Stomach smooth muscle (tissue), 2 donors: ENCODE measurements at regions not wholly inside any gene's neighbourhood (a gene's known extent, or its start where the extent isn't known, plus 50 kb on each side); places are given as distances from the start of the nearest gene placed in this dataset.
"Not testable (repeated sequence)": the region's sequence is repeated elsewhere in the genome, so short reads cannot be mapped to it uniquely, and the experiment has no call there.

Experiments
- H3K27ac ChIP-seq: one replicate; pipeline ENCODE4 v1.7.0; 2013; ENCODE audit warnings: mild to moderate bottlenecking, low read length, inconsistent platforms
- H3K27me3 ChIP-seq, 2 donors: one replicate each; pipeline ENCODE4 v1.7.0; 2013; ENCODE audit warnings: low read length in 2 of 2; ENCODE audit not compliant: insufficient read depth in 2 of 2, control insufficient read depth in 1 of 2
- H3K36me3 ChIP-seq, 2 donors: one replicate each; pipeline ENCODE4 v1.7.0; 2013; ENCODE audit warnings: low read length in 2 of 2; ENCODE audit not compliant: control insufficient read depth in 2 of 2, insufficient read depth in 2 of 2
- H3K4me1 ChIP-seq: one replicate; pipeline ENCODE4 v1.7.0; 2013; ENCODE audit warnings: low read length; ENCODE audit not compliant: control insufficient read depth, insufficient read depth
- H3K4me3 ChIP-seq, 2 donors: one replicate each; pipeline ENCODE4 v1.7.0; 2013; ENCODE audit warnings: low read length in 2 of 2
- H3K9ac ChIP-seq, 2 donors: one replicate each; pipeline ENCODE4 v1.7.0; 2013; ENCODE audit warnings: low read length in 2 of 2, mild to moderate bottlenecking in 1 of 2
- H3K9me3 ChIP-seq, 2 donors: one replicate each; pipeline ENCODE4 v1.7.0; 2013; ENCODE audit warnings: low read length in 2 of 2; ENCODE audit not compliant: control insufficient read depth in 2 of 2
- donor health status: healthy.
- donor health status: Pancreatic carcinoma.

DNA sequence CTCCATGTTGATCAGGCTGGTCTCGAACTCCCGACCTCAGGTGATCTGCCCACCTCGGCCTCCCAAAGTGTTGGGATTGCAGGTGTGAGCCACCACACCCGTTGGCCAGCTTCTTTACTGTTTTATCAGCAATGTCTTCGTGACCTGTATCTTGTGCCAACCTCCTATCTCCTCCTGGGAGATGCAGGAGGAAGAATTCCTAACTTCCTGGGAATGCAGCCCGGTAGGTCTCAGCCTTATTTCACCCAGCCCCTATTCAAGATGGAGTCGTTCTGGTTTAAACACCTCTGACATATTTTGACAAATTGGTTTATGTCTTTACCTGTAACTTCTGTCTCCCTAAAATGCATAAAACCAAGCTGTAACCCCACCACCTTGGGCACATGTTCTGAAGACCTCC is 491.3 kb upstream of the AUTS2 start:
- not testable (repeated sequence) for H3K9ac ChIP-seq, H3K27ac ChIP-seq, H3K9me3 ChIP-seq

DNA sequence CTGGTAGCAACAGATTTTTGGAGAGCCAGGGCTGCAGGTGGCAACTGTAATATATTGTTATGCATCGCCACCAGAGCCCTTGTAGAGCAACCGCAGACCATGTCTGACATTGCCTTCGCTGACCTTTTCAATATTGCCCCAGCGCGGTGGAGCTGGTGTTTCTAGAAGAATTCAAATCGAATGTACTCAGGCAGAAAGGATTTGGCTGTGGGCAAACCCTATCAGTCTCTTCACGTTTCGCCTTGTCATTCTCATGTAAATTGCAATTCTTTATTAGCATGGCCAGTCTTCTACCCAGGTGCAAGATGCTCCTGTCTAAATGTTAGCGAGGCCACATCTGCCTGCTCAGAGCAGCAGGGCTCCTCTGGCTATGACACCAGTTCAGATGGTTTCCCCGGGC is 490.2 kb upstream of the AUTS2 start:
- H3K27ac ChIP-seq: no peak overlapping the region
- H3K36me3 ChIP-seq: no peaks in the 10 kb centered on the region
- H3K9me3 ChIP-seq: no peaks in the 10 kb centered on the region
- H3K4me3 ChIP-seq: no peak overlapping the region
- no peak overlapping the region for H3K9ac ChIP-seq
- H3K4me1 ChIP-seq: peaks cover 4% of the 10 kb centered on the region
- no peaks in the 10 kb centered on the region for H3K27me3 ChIP-seq

More for the DNA sequence above, 491.3 kb upstream of the AUTS2 start:
- H3K36me3 ChIP-seq, H3K4me1 ChIP-seq, H3K27me3 ChIP-seq, H3K4me3 ChIP-seq: not testable (repeated sequence)

DNA sequence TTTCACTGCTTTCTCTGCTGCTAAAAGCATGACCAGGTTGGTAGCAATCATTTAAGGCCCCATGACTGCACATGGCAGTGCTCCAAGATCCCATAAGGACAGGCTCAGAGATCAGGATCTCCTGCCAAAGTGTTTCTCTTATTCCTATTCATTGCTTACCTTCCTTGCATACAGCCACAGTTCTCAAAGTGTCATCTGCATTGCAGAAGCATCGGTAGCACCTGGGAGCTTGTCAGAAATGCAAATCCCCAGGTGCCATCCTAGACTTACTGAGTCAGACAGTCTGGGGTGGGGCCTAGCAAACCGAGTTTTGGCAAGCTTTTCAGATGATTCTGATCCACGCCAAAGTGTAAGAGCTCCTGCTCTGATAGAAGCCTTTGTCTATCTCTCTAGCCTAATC is 489.0 kb upstream of the AUTS2 start:
- Histone ChIP-seq H3K9ac (no peak overlapping the region), H3K9me3 (no peaks in the 10 kb centered on the region), H3K4me1 (peaks cover 4% of the 10 kb centered on the region), H3K27ac (no peak overlapping the region), H3K27me3 (no peaks in the 10 kb centered on the region), H3K4me3 (no peak overlapping the region), H3K36me3 (no peaks in the 10 kb centered on the region)

GRCh38 chr7:69109879-69110278 is 488.4 kb upstream of the AUTS2 start:
- no peak overlapping the region for H3K9ac ChIP-seq
- no peaks in the 10 kb centered on the region for H3K27me3 ChIP-seq
- no peaks in the 10 kb centered on the region for H3K9me3 ChIP-seq
- H3K4me3 ChIP-seq: no peak overlapping the region
- H3K36me3 ChIP-seq: no peaks in the 10 kb centered on the region
- H3K4me1 ChIP-seq: peaks cover 4% of the 10 kb centered on the region
- H3K27ac ChIP-seq: no peak overlapping the region

GRCh38 chr7:69110450-69111050 is 487.7 kb upstream of the AUTS2 start:
- Histone ChIP-seq H3K27me3 (no peaks in the 10 kb centered on the region), H3K4me3 (no peak overlapping the region), H3K9me3 (no peaks in the 10 kb centered on the region), H3K9ac (no peak overlapping the region), H3K27ac (no peak overlapping the region), H3K4me1 (peaks cover 4% of the 10 kb centered on the region), H3K36me3 (no peaks in the 10 kb centered on the region)

GRCh38 chr7:69114374-69114773 is 483.9 kb upstream of the AUTS2 start:
- Histone ChIP-seq H3K9me3 (no peaks in the 10 kb centered on the region), H3K27ac (no peak overlapping the region), H3K9ac (no peak overlapping the region), H3K36me3 (no peaks in the 10 kb centered on the region), H3K4me1 (no peaks in the 10 kb centered on the region), H3K4me3 (no peak overlapping the region), H3K27me3 (no peaks in the 10 kb centered on the region)

- Histone ChIP-seq H3K9me3 (no peaks in the 10 kb centered on the region), H3K36me3 (no peaks in the 10 kb centered on the region), H3K27me3 (no peaks in the 10 kb centered on the region), H3K4me3 (no peak overlapping the region), H3K4me1 (no peaks in the 10 kb centered on the region), H3K27ac (no peak overlapping the region), H3K9ac (no peak overlapping the region)
Observed at GRCh38 chr7:69115788-69116187, 482.5 kb upstream of the AUTS2 start.

GRCh38 chr7:69116196-69116595 is 482.1 kb upstream of the AUTS2 start:
- H3K36me3 ChIP-seq, H3K27ac ChIP-seq, H3K4me3 ChIP-seq, H3K9ac ChIP-seq, H3K9me3 ChIP-seq, H3K27me3 ChIP-seq, H3K4me1 ChIP-seq: not testable (repeated sequence)

- no peak overlapping the region for H3K27ac ChIP-seq
- H3K9me3 ChIP-seq: peaks cover 0 to 3% of the 10 kb centered on the region in 2 donors
- no peak overlapping the region for H3K9ac ChIP-seq
- no peaks in the 10 kb centered on the region for H3K4me1 ChIP-seq
- no peaks in the 10 kb centered on the region for H3K27me3 ChIP-seq
- H3K4me3 ChIP-seq: no peak overlapping the region
- H3K36me3 ChIP-seq: no peaks in the 10 kb centered on the region
Observed at GRCh38 chr7:69122953-69123352, 475.3 kb upstream of the AUTS2 start.

GRCh38 chr7:69126896-69127479 is 471.3 kb upstream of the AUTS2 start:
- Histone ChIP-seq H3K4me3 (no peak overlapping the region), H3K9me3 (peaks cover 0 to 3% of the 10 kb centered on the region in 2 donors), H3K4me1 (no peaks in the 10 kb centered on the region), H3K9ac (no peak overlapping the region), H3K27me3 (no peaks in the 10 kb centered on the region), H3K27ac (no peak overlapping the region), H3K36me3 (no peaks in the 10 kb centered on the region)

DNA sequence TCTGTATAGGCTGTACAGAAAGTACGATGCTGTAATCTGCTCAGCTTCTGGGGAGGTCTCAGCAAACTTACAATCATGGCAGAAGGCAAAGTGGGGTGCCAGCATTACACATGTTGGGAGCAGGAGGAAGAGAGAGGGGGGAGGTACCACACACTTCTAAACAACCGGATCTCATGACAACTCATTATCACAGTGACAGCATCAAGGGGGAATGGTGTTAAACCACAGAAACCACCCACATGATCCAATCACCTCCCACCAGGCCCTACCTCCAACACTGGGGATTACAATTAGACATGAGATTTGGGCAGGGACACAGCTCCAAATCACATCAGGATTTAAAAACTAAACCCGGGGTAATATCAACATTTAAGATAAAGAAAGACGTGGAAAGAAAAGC is 468.8 kb upstream of the AUTS2 start:
- peaks cover 0 to 7% of the 10 kb centered on the region in 2 donors for H3K9me3 ChIP-seq
- H3K27ac ChIP-seq: no peak overlapping the region
- no peaks in the 10 kb centered on the region for H3K4me1 ChIP-seq
- H3K36me3 ChIP-seq: no peaks in the 10 kb centered on the region
- no peak overlapping the region for H3K9ac ChIP-seq
- no peak overlapping the region for H3K4me3 ChIP-seq
- H3K27me3 ChIP-seq: peaks cover 0 to 5% of the 10 kb centered on the region in 2 donors
